ENCODE measurements at regions not wholly inside any gene's neighbourhood (a gene's known extent, or its start where the extent isn't known, plus 50 kb on each side); places are given as distances from the start of the nearest gene placed in this dataset.

- TF ChIP-seq EZH2phosphoT487 (IDR thresholded peaks at IDR 0.05; ENCODE audit: insufficient read depth, low read depth) (no peak), EZH2 (IDR thresholded peaks at IDR 0.05; ENCODE audit: insufficient read depth, poor library complexity, severe bottlenecking) (no peak)
Measured at GRCh38 chr4:31291238-31291637, 571.1 kb downstream of the PCDH7 start.
